ENCODE measurements at regions not wholly inside any gene's neighbourhood (a gene's known extent, or its start where the extent isn't known, plus 50 kb on each side); places are given as distances from the start of the nearest gene placed in this dataset.

- DNase-seq (ENCODE audit: low read depth, low spot score) = no peak
Observed at GRCh38 chr7:115674467-115675024, 356.0 kb downstream of the TFEC start.

GRCh38 chr7:115672024-115672423, 358.5 kb downstream of the TFEC start:
- H3K4me3 ChIP-seq (ENCODE audit: low read length) = no peak overlapping the region
- DNase-seq (ENCODE audit: low read depth, low spot score) = no peak

More at GRCh38 chr7:115674467-115675024, 356.0 kb downstream of the TFEC start:
- no peak overlapping the region for H3K4me3 ChIP-seq (ENCODE audit: low read length)

- DNase-seq (ENCODE audit: low read depth, low spot score) = no peak
- no peak overlapping the region for H3K4me3 ChIP-seq (ENCODE audit: low read length)
Observed at GRCh38 chr7:115662676-115663075, 367.9 kb downstream of the TFEC start.

- no peak overlapping the region for H3K4me3 ChIP-seq (ENCODE audit: low read length)
- DNase-seq (ENCODE audit: low read depth, low spot score) = no peak
Observed at GRCh38 chr7:115662120-115662519, 368.4 kb downstream of the TFEC start.

- H3K4me3 ChIP-seq (ENCODE audit: low read length) = no peak overlapping the region
- DNase-seq (ENCODE audit: low read depth, low spot score) = no peak
Observed at GRCh38 chr7:115658223-115658622, 372.3 kb downstream of the TFEC start.

GRCh38 chr7:115654384-115655214, 376.0 kb downstream of the TFEC start:
- no peak overlapping the region for H3K4me3 ChIP-seq (ENCODE audit: low read length)
- no peak for DNase-seq (ENCODE audit: low read depth, low spot score)

- DNase-seq (ENCODE audit: low read depth, low spot score) = no peak
- H3K4me3 ChIP-seq (ENCODE audit: low read length) = no peak overlapping the region
Observed at GRCh38 chr7:115649429-115649828, 381.1 kb downstream of the TFEC start.

GRCh38 chr7:115647712-115648111, 382.9 kb downstream of the TFEC start:
- H3K4me3 ChIP-seq (ENCODE audit: low read length) = no peak overlapping the region
- DNase-seq (ENCODE audit: low read depth, low spot score) = no peak

- no peak for DNase-seq (ENCODE audit: low read depth, low spot score)
- H3K4me3 ChIP-seq (ENCODE audit: low read length) = no peak overlapping the region
Observed at GRCh38 chr7:115642194-115642593, 388.4 kb downstream of the TFEC start.

- no peak overlapping the region for H3K4me3 ChIP-seq (ENCODE audit: low read length)
- no peak for DNase-seq (ENCODE audit: low read depth, low spot score)
Observed at GRCh38 chr7:115638853-115639252, 391.7 kb downstream of the TFEC start.

GRCh38 chr7:115637128-115637527, 393.4 kb downstream of the TFEC start:
- DNase-seq (ENCODE audit: low read depth, low spot score) = no peak
- no peak overlapping the region for H3K4me3 ChIP-seq (ENCODE audit: low read length)

GRCh38 chr7:115635876-115636275, 394.7 kb downstream of the TFEC start:
- DNase-seq (ENCODE audit: low read depth, low spot score) = no peak
- no peak overlapping the region for H3K4me3 ChIP-seq (ENCODE audit: low read length)

GRCh38 chr7:115635376-115635775, 395.2 kb downstream of the TFEC start:
- no peak overlapping the region for H3K4me3 ChIP-seq (ENCODE audit: low read length)
- DNase-seq (ENCODE audit: low read depth, low spot score) = no peak

- no peak overlapping the region for H3K4me3 ChIP-seq (ENCODE audit: low read length)
- DNase-seq (ENCODE audit: low read depth, low spot score) = no peak
Observed at GRCh38 chr7:115634633-115635032, 395.9 kb downstream of the TFEC start.

GRCh38 chr7:115632636-115633035, 397.9 kb downstream of the TFEC start:
- H3K4me3 ChIP-seq (ENCODE audit: low read length) = no peak overlapping the region
- DNase-seq (ENCODE audit: low read depth, low spot score) = no peak

- no peak for DNase-seq (ENCODE audit: low read depth, low spot score)
- no peak overlapping the region for H3K4me3 ChIP-seq (ENCODE audit: low read length)
Observed at GRCh38 chr7:115631782-115632181, 398.8 kb downstream of the TFEC start.

- DNase-seq (ENCODE audit: low read depth, low spot score) = no peak
Observed at GRCh38 chr7:115630049-115630448, 400.5 kb downstream of the TFEC start.

GRCh38 chr7:115618676-115619075, 411.9 kb downstream of the TFEC start:
- no peak overlapping the region for H3K4me3 ChIP-seq (ENCODE audit: low read length)
- no peak for DNase-seq (ENCODE audit: low read depth, low spot score)

More at GRCh38 chr7:115630049-115630448, 400.5 kb downstream of the TFEC start:
- no peak overlapping the region for H3K4me3 ChIP-seq (ENCODE audit: low read length)

- H3K4me3 ChIP-seq (ENCODE audit: low read length) = no peak overlapping the region
- no peak for DNase-seq (ENCODE audit: low read depth, low spot score)
Observed at GRCh38 chr7:115613836-115614235, 416.7 kb downstream of the TFEC start.

- DNase-seq (ENCODE audit: low read depth, low spot score) = no peak
- no peak overlapping the region for H3K4me3 ChIP-seq (ENCODE audit: low read length)
Observed at GRCh38 chr7:115603416-115603815, 427.1 kb downstream of the TFEC start.

GRCh38 chr7:115600207-115600606, 430.4 kb downstream of the TFEC start:
- no peak for DNase-seq (ENCODE audit: low read depth, low spot score)
- no peak overlapping the region for H3K4me3 ChIP-seq (ENCODE audit: low read length)

Measured in Jurkat, Clone E6-1 (cell line).